GM12878 (cell line): ENCODE measurements at regions not wholly inside any gene's neighbourhood (a gene's known extent, or its start where the extent isn't known, plus 50 kb on each side); places are given as distances from the start of the nearest gene placed in this dataset.

ENCODE experiments used
- ATAC-seq: fragments of 200-7000 bp; cut with Tn5 transposase; 3 replicates; pipeline ENCODE4 v1.9.1; 2020; ENCODE audit warnings: mild to moderate bottlenecking, moderate library complexity
- BruUV-seq: library from RNA; stranded (reverse); fragments of 400-500 nt; replicated peaks from 2 replicates; lab custom pipeline; 2021; lab: Mats Ljungman, UMichigan
- CTCF ChIA-PET: fragments of 300-600 bp; sonication (Branson Sonifier 250); formaldehyde crosslinking; extraction: SDS; loops from one replicate; lab custom pipeline; 2021; ENCODE audit warnings: inconsistent platforms; lab: Yijun Ruan, JAX
- POLR2A ChIA-PET: fragments of 350-600 bp; formaldehyde crosslinking; extraction: SDS; loops from one replicate; lab custom pipeline; 2021; ENCODE audit warnings: inconsistent platforms; lab: Charles Lee
- RAD21 ChIA-PET: fragments of 300-600 bp; sonication (Branson Sonifier 250); formaldehyde crosslinking; loops from one replicate; lab custom pipeline; 2023; ENCODE audit warnings: antibody characterized with exemption; ENCODE audit not compliant: unreplicated experiment; lab: Charles Lee
- SMC1A ChIA-PET: fragments of 300-600 bp; sonication (Branson Sonifier 250); formaldehyde crosslinking; loops from one replicate; lab custom pipeline; 2023; ENCODE audit not compliant: unreplicated experiment, uncharacterized antibody; lab: Charles Lee
- DNase-seq: peaks from one replicate; pipeline ENCODE4 v3.0.0-alpha.2; 2011; ENCODE audit warnings: low read depth, low spot score
- FAIRE-seq: peaks from 3 replicates; lab custom pipeline; 2011; peaks lifted over from hg19 to GRCh38; lab: Jason Lieb, UNC
- H2AFZ ChIP-seq: 2 replicates; pipeline ENCODE4 v1.6.0; 2011; ENCODE audit warnings: low read depth, low read length, control low read depth; ENCODE audit not compliant: control insufficient read depth
- H3K27ac ChIP-seq: 2 replicates; pipeline ENCODE4 v1.5.1; 2011; ENCODE audit warnings: control low read depth; ENCODE audit not compliant: control insufficient read depth, insufficient read depth
- H3K27me3 ChIP-seq, 2 experiments: replicated peaks in 1 of 2; 2 replicates each; pipeline versions ENCODE4 v1.6.0 to v1.6.1; 2011; ENCODE audit warnings: low read length in 1 of 2; ENCODE audit not compliant: control insufficient read depth in 2 of 2, insufficient read depth in 2 of 2
- H3K36me3 ChIP-seq, 2 experiments: 2 replicates each; pipeline ENCODE4 v1.5.1; 2011; ENCODE audit warnings: low read length in 1 of 2; ENCODE audit not compliant: control insufficient read depth in 2 of 2, insufficient read depth in 2 of 2
- H3K4me1 ChIP-seq: 2 replicates; pipeline ENCODE4 v1.6.1; 2011; ENCODE audit warnings: mild to moderate bottlenecking, low read length, moderate library complexity, mixed read lengths; ENCODE audit not compliant: control insufficient read depth, insufficient read depth
- H3K4me2 ChIP-seq: 2 replicates; pipeline ENCODE4 v1.6.0; 2011; ENCODE audit warnings: control low read depth; ENCODE audit not compliant: control insufficient read depth, insufficient read depth
- H3K4me3 ChIP-seq: fragments of 200-600 bp; sonication (generic); 2 replicates; pipeline ENCODE4 v1.5.1; 2016
- H3K79me2 ChIP-seq: 2 replicates; pipeline ENCODE4 v1.6.0; 2011; ENCODE audit warnings: low read length; ENCODE audit not compliant: control insufficient read depth, insufficient read depth
- H3K9ac ChIP-seq: 2 replicates; pipeline ENCODE4 v1.8.0; 2011; ENCODE audit warnings: low read length, control low read depth, mixed read lengths; ENCODE audit not compliant: control insufficient read depth, insufficient read depth
- H3K9me3 ChIP-seq: replicated peaks from 3 replicates; pipeline ENCODE4 v1.5.1; 2011; ENCODE audit warnings: mild to moderate bottlenecking, low read length; ENCODE audit not compliant: control insufficient read depth, insufficient read depth
- H4K20me1 ChIP-seq: 2 replicates; pipeline ENCODE4 v1.6.0; 2011; ENCODE audit not compliant: control insufficient read depth, insufficient read depth
- DPF2 ChIP-seq: fragments of 450-650 bp; IDR thresholded peaks from 2 replicates; pipeline ENCODE4 v1.6.1; 2017; ENCODE audit warnings: mild to moderate bottlenecking
- GATAD2B ChIP-seq: fragments of 450-650 bp; conservative IDR thresholded peaks from 2 replicates; pipeline ENCODE4 v1.6.1; 2017; ENCODE audit warnings: low read depth, mild to moderate bottlenecking, moderate library complexity
- HCFC1 ChIP-seq: fragments of 150-350 bp; IDR thresholded peaks from 2 replicates; pipeline ENCODE4 v1.6.1; 2014; ENCODE audit warnings: low read length
- RBBP5 ChIP-seq: fragments of 200-600 bp; sonication (generic); conservative IDR thresholded peaks from 2 replicates; pipeline ENCODE4 v1.6.1; 2016
- SP1 ChIP-seq: IDR thresholded peaks from one replicate; pipeline ENCODE4 v1.6.1; 2011; ENCODE audit warnings: low read depth, low read length
- STAT3 ChIP-seq: IDR thresholded peaks from 2 replicates; pipeline ENCODE4 v1.6.1; 2011; ENCODE audit warnings: low read depth, low read length, improper control_type of control experiment
- YY1 ChIP-seq: IDR thresholded peaks from 2 replicates; pipeline ENCODE4 v1.6.1; 2011; ENCODE audit warnings: low read depth, mild to moderate bottlenecking, low read length
- ZNF622 ChIP-seq: fragments of 450-650 bp; IDR thresholded peaks from 2 replicates; pipeline ENCODE4 v1.6.1; 2017; ENCODE audit warnings: mild to moderate bottlenecking, inconsistent platforms
- WGBS: methylation state at CpG from one replicate; pipeline ENCODE4 v1.1.6; 2016; ENCODE audit warnings: low lambda C conversion rate; ENCODE audit not compliant: insufficient replicate concordance, insufficient coverage; ENCODE audit errors: missing lambda C conversion rate; 5-methylcytosine and 5-hydroxymethylcytosine counted together
- in situ Hi-C: fragments of 300-500 bp; cut with MboI; formaldehyde crosslinking; loops from 9 replicates; pipeline ENCODE4 v1.14.3; 2018; ENCODE audit warnings: mixed read lengths
- intact Hi-C: fragments of 100-400 bp; cut with micrococcal nuclease; formaldehyde crosslinking; loops from one replicate; pipeline ENCODE4 v1.14.2; 2022; ENCODE audit not compliant: unreplicated experiment
- TF ChIP-seq, protein P1 (sequence below): fragments of 150-350 bp; IDR thresholded peaks from 2 replicates; pipeline ENCODE4 v1.6.1; 2016; ENCODE audit warnings: low read depth, low read length
- TF ChIP-seq, protein P2 (sequence below): fragments of 450-650 bp; formaldehyde crosslinking; IDR thresholded peaks from 2 replicates; pipeline ENCODE4 v1.4.0; 2022; ENCODE audit warnings: mild to moderate bottlenecking, moderate library complexity
- TF ChIP-seq, protein P3 (sequence below): fragments of 450-650 bp; IDR thresholded peaks from 2 replicates; pipeline ENCODE4 v1.6.1; 2018; ENCODE audit warnings: borderline replicate concordance, mild to moderate bottlenecking; ENCODE audit not compliant: partially characterized antibody
- TF ChIP-seq, protein P4 (sequence below), 3 experiments: IDR thresholded peaks in 2 of 3; conservative IDR thresholded peaks in 1 of 3; 2 replicates each; pipeline ENCODE4 v1.5.1; 2011; ENCODE audit warnings: low read depth in 3 of 3, low read length in 3 of 3, mild to moderate bottlenecking in 3 of 3, control low read depth in 2 of 3, moderate library complexity in 2 of 3, inconsistent platforms in 1 of 3, mixed read lengths in 1 of 3; ENCODE audit not compliant: control insufficient read depth in 2 of 3, insufficient read depth in 1 of 3; ENCODE audit errors: extremely low read depth in 1 of 3
- TF ChIP-seq, protein P5 (sequence below): fragments of 450-650 bp; IDR thresholded peaks from 2 replicates; pipeline ENCODE4 v1.6.1; 2016; ENCODE audit warnings: mild to moderate bottlenecking

DNA sequence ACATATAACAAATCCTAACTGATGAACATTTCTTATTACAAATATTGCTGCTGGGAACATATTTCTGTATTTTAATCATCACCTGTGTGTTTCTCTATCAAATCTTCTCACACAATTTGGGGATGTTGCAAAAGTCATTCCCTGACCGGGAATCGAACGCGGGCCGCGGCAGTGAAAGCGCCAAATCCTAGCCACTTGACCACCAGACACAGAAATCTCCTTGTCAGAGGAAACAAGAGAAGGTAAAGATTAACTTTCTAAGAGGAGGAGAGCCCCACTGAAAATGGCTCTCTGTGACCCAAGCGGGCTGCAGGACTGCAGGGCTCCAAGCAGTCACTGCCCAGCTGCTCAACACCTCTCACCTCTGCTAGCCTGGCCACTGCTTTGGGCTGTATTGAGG lies 304.9 kb downstream of the FAM72C start:
- intact Hi-C loops (no loop called here), in situ Hi-C loops (no loop called here)
- Histone ChIP-seq H3K27me3 (no peaks in the 10 kb centered on the region), H3K9ac (no peak overlapping the region), H3K36me3 (no peaks in the 10 kb centered on the region), H3K4me2 (no peak overlapping the region), H3K27ac (no peak overlapping the region), H2AFZ (no peak overlapping the region), H3K9me3 (no peaks in the 10 kb centered on the region), H4K20me1 (no peaks in the 10 kb centered on the region), H3K79me2 (no peaks in the 10 kb centered on the region), H3K4me1 (no peaks in the 10 kb centered on the region), H3K4me3 (no peak overlapping the region)
- no TSS peak for BruUV-seq
- ChIA-PET CTCF (no interaction called here), SMC1A (no interaction called here), RAD21 (no interaction called here), POLR2A (no interaction called here)
- no peak for FAIRE-seq
- no peak for ATAC-seq
- 93% methylated on average over 8 of the region's 8 CpGs for WGBS
- no peak for DNase-seq
- no peak for TF ChIP-seq GATAD2B
- TF ChIP-seq DPF2, result no peak
- no peak for TF ChIP-seq HCFC1
- TF ChIP-seq YY1, result no peak
- TF ChIP-seq, protein P1, sequence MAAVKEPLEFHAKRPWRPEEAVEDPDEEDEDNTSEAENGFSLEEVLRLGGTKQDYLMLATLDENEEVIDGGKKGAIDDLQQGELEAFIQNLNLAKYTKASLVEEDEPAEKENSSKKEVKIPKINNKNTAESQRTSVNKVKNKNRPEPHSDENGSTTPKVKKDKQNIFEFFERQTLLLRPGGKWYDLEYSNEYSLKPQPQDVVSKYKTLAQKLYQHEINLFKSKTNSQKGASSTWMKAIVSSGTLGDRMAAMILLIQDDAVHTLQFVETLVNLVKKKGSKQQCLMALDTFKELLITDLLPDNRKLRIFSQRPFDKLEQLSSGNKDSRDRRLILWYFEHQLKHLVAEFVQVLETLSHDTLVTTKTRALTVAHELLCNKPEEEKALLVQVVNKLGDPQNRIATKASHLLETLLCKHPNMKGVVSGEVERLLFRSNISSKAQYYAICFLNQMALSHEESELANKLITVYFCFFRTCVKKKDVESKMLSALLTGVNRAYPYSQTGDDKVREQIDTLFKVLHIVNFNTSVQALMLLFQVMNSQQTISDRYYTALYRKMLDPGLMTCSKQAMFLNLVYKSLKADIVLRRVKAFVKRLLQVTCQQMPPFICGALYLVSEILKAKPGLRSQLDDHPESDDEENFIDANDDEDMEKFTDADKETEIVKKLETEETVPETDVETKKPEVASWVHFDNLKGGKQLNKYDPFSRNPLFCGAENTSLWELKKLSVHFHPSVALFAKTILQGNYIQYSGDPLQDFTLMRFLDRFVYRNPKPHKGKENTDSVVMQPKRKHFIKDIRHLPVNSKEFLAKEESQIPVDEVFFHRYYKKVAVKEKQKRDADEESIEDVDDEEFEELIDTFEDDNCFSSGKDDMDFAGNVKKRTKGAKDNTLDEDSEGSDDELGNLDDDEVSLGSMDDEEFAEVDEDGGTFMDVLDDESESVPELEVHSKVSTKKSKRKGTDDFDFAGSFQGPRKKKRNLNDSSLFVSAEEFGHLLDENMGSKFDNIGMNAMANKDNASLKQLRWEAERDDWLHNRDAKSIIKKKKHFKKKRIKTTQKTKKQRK, result no peak
- no peak for TF ChIP-seq RBBP5
- TF ChIP-seq ZNF622, result no peak
- TF ChIP-seq, protein P2, sequence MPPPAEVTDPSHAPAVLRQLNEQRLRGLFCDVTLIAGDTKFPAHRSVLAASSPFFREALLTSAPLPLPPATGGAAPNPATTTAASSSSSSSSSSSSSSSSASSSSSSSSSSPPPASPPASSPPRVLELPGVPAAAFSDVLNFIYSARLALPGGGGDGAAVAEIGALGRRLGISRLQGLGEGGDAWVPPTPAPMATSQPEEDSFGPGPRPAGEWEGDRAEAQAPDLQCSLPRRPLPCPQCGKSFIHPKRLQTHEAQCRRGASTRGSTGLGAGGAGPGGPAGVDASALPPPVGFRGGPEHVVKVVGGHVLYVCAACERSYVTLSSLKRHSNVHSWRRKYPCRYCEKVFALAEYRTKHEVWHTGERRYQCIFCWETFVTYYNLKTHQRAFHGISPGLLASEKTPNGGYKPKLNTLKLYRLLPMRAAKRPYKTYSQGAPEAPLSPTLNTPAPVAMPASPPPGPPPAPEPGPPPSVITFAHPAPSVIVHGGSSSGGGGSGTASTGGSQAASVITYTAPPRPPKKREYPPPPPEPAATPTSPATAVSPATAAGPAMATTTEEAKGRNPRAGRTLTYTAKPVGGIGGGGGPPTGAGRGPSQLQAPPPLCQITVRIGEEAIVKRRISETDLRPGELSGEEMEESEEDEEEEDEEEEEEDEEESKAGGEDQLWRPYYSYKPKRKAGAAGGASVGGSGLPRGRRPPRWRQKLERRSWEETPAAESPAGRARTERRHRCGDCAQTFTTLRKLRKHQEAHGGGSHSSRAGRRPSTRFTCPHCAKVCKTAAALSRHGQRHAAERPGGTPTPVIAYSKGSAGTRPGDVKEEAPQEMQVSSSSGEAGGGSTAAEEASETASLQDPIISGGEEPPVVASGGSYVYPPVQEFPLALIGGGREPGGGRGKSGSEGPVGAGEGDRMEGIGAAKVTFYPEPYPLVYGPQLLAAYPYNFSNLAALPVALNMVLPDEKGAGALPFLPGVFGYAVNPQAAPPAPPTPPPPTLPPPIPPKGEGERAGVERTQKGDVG (CRISPR knock-in tag), result no peak
- no peak for TF ChIP-seq SP1
- TF ChIP-seq STAT3, result no peak
- TF ChIP-seq, protein P3, sequence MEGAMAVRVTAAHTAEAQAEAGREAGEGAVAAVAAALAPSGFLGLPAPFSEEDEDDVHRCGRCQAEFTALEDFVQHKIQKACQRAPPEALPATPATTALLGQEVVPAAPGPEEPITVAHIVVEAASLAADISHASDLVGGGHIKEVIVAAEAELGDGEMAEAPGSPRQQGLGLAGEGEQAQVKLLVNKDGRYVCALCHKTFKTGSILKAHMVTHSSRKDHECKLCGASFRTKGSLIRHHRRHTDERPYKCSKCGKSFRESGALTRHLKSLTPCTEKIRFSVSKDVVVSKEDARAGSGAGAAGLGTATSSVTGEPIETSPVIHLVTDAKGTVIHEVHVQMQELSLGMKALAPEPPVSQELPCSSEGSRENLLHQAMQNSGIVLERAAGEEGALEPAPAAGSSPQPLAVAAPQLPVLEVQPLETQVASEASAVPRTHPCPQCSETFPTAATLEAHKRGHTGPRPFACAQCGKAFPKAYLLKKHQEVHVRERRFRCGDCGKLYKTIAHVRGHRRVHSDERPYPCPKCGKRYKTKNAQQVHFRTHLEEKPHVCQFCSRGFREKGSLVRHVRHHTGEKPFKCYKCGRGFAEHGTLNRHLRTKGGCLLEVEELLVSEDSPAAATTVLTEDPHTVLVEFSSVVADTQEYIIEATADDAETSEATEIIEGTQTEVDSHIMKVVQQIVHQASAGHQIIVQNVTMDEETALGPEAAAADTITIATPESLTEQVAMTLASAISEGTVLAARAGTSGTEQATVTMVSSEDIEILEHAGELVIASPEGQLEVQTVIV, result no peak
- TF ChIP-seq, protein P4, sequence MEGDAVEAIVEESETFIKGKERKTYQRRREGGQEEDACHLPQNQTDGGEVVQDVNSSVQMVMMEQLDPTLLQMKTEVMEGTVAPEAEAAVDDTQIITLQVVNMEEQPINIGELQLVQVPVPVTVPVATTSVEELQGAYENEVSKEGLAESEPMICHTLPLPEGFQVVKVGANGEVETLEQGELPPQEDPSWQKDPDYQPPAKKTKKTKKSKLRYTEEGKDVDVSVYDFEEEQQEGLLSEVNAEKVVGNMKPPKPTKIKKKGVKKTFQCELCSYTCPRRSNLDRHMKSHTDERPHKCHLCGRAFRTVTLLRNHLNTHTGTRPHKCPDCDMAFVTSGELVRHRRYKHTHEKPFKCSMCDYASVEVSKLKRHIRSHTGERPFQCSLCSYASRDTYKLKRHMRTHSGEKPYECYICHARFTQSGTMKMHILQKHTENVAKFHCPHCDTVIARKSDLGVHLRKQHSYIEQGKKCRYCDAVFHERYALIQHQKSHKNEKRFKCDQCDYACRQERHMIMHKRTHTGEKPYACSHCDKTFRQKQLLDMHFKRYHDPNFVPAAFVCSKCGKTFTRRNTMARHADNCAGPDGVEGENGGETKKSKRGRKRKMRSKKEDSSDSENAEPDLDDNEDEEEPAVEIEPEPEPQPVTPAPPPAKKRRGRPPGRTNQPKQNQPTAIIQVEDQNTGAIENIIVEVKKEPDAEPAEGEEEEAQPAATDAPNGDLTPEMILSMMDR (IDR thresholded peaks at IDR 0.05 in 2 of 3, conservative IDR thresholded peaks at IDR 0.05 in 1 of 3; ENCODE audit: control insufficient read depth in 2 of 3, extremely low read depth in 1 of 3, insufficient read depth in 1 of 3, low read depth in 3 of 3, low read length in 3 of 3), result no peak
- TF ChIP-seq, protein P5, sequence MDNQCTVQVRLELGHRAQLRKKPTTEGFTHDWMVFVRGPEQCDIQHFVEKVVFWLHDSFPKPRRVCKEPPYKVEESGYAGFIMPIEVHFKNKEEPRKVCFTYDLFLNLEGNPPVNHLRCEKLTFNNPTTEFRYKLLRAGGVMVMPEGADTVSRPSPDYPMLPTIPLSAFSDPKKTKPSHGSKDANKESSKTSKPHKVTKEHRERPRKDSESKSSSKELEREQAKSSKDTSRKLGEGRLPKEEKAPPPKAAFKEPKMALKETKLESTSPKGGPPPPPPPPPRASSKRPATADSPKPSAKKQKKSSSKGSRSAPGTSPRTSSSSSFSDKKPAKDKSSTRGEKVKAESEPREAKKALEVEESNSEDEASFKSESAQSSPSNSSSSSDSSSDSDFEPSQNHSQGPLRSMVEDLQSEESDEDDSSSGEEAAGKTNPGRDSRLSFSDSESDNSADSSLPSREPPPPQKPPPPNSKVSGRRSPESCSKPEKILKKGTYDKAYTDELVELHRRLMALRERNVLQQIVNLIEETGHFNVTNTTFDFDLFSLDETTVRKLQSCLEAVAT, result no peak
